Skin of body (tissue), 1 donor: ENCODE measurements at regions not wholly inside any gene's neighbourhood (a gene's known extent, or its start where the extent isn't known, plus 50 kb on each side); places are given as distances from the start of the nearest gene placed in this dataset.

Source experiments
- DNase-seq: peaks from one replicate; lab custom pipeline; 2025; lab: John Stamatoyannopoulos, UW

- DNase-seq = no peak
These were observed 282.1 kb downstream of the TPBG start for GRCh38 chr6:82645536-82646230.

DNA sequence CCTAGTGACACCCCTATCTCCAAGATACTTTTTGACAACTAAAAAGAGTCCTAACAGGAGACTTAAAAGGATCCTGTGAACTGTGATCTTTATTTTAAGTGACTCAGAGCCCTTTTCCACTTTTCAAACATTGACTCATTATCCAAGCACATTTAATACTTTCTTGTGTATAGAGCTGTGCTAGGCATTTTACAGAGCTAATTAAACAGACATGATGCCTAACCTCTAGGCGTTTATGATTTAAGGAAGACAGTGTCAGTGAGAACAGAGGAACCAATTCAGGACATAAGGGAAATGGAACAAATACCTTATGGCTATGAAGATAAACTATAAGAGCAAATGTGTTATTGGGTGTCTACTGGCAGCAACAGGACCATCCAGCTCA lies 282.6 kb downstream of the TPBG start:
- no peak for DNase-seq

DNA sequence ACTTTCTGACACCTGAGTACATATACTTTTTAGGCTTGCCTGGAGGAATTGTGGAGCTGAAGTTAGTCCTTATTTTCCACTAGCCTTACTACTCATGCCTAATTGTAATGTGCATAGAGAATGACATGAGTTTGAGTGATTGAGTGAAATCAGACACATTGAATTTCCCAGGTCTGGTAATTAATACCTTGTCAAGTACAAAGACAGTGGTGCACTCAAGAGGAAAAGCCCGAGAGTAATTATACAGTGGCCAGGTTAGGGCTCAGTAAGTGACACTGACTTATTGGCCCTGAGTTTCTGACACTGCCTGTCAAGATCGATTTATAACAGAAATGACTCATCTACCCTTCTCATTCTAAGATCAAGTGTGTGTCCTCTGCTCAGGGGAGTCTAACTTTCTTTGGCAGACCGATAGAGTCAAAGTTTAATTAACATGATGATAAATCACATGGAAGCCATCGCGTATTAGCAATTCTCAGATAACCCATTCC lies 288.3 kb downstream of the TPBG start:
- no peak for DNase-seq

DNA sequence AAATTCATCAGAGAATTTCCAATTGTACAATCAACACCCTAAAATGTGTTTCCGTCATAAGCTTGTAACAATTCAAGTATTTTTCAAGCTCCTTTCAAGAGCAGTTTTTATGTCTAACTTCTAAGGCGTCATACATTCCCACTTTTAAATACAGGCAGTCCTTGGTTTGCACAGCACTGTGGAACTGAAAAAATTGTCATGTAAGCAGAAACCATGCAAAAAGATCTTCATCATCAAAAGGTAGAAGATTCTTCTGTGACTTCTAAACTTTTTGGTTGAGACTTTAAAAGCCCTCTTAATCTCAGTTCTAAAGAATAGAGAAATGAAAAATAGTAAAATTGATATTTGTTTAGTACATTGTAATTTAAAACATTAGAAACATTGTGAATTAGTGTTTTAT lies 315.6 kb downstream of the TPBG start:
- DNase-seq = no peak

GRCh38 chr6:82680192-82680591 lies 316.6 kb downstream of the TPBG start:
- DNase-seq = no peak

GRCh38 chr6:82681119-82681714 lies 317.6 kb downstream of the TPBG start:
- DNase-seq = no peak

DNA sequence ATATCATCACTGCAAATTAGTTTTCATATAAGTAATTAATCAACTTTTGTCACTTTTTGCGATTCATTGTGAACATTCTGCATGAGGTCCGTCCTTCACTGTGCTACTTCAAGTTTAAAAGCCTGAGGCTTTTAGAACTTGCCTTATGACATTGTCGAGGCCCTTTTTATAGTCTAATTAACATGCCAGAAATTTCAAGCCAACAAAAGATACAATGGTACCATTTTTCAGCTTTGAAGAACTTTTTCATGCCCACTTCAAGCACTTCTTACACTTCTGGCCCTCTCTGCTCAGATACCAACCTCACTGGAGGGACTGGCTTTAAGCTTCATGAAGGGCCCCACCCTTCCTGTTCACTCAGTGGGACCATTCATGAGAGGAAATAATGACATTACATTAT lies 323.1 kb downstream of the TPBG start:
- no peak for DNase-seq

DNA sequence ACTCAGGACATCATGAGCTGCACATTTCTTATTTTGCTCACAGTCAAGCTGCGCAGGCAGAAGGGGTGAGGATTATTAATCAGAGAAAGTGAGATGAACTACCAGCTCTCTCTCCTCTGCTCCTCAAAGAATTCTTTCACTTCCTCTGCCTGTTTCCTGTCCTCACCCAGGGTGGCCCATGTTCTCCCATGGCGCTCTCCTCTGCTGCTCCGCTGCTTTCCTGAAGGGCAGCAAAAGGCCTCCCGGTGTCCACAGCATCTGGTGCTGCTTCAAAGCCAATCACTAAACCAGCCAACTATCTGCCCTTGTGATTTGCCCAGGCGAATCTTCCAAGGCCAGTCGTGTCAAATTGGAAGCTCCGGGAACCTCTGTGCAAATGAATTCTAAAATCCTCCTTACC lies 324.2 kb downstream of the TPBG start:
- no peak for DNase-seq

DNA sequence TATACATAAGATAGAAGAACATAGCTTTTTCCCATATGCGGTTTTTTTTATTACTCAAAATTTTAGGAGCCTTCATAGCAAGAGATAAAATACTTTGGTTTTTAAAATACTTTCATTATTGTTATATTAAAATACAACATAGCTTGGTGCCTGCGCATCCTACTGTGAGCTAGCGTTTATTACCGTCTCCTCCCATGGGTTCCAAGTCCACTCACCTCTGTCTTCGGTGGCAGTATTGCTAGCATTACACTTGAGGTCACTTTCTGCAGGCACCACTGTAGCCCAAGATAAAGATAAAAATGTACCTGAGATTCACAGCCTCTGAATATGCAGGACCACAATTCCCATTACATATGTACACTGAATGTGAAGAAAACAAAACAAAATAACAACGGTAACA lies 326.7 kb downstream of the TPBG start:
- DNase-seq = no peak

DNA sequence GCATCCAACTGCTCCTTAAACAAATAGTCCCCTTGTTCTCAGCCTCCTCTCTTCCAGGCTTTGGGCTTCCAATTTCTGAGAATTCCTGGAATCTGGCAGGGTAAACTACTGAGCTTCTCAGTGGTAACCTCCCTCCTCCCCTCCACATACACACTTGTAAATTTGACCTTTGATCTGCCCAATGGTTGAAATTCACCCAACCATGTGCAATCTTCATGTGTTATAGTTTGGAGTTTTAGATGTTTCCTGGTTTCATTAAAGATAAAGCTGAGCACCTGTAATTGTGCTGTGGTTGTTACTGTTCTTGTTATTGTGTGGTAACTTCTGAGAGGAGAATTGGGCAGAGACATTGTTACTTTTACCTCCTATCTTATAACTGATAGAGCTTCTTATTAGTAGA lies 328.4 kb downstream of the TPBG start:
- DNase-seq = no peak

GRCh38 chr6:82693094-82693493 lies 329.5 kb downstream of the TPBG start:
- DNase-seq = no peak

GRCh38 chr6:82701341-82701740 lies 337.7 kb downstream of the TPBG start:
- no peak for DNase-seq

DNA sequence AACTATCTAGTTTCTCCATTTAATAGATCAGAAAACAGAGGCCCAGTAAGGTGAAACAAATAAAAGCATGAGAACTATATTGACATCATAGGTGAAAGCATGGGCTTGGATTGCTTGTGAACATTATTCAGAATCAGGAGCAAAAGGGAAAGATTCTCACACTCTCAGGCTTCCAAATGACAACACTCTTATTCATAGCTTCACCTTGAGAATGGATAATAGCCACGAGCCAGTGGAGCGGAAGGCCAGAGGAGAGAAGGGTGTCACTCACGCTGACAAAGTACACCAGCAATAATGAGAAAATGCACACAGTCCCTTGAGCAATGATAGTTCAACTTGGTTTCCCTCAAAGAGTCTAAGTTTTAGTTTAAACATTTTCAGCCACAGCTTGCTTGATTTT lies 339.0 kb downstream of the TPBG start:
- no peak for DNase-seq

GRCh38 chr6:82703230-82703629 lies 339.6 kb downstream of the TPBG start:
- no peak for DNase-seq

DNA sequence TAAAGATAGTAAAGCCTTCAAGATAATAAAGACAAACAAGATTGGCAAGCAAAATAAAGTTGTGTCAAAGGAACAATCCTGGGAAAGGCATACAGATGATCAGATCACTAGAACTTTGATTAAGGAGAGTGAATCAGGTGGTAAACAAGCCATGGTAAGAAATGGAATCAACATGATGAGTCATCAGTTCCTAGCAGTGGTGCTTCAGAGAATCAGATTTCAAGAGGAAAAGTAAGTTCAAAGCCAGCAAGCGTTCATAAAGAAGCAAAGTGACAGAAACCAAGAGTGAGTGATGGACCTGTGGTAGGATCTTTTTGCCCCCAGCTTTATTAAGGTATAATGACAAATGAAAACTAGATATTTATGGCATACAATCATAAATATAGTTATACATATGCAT lies 340.4 kb downstream of the TPBG start:
- no peak for DNase-seq

- no peak for DNase-seq
These were observed 342.0 kb downstream of the TPBG start for GRCh38 chr6:82705579-82705978.

GRCh38 chr6:82711105-82711827 lies 347.6 kb downstream of the TPBG start:
- DNase-seq = no peak

DNA sequence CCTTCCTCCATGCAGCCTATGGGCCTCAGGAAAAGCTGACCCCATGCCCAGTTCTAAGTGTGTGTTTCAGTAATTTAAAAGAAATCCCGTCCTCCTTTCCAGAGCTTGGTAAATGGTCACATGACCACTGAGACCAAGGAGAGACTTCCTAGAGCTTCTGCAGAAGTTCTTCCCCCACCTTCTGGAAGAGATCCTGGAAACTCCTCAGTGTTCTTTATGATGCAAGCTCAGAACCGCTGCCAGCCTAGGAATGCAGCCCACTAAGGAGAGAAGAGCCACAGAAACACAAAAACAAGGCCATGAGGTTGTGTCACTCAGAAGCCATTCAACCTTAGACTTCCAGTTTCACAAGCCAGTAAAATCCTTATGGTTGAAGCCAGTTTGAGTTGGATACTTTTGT lies 348.4 kb downstream of the TPBG start:
- DNase-seq = no peak

GRCh38 chr6:82712389-82712788 lies 348.8 kb downstream of the TPBG start:
- no peak for DNase-seq

- no peak for DNase-seq
These were observed 349.2 kb downstream of the TPBG start for GRCh38 chr6:82712826-82713225.

- DNase-seq = no peak
These were observed 344.6 kb downstream of the UBE3D start for GRCh38 chr6:82720992-82721391.

GRCh38 chr6:82735790-82736189 lies 329.9 kb downstream of the UBE3D start:
- no peak for DNase-seq

- DNase-seq = no peak
These were observed 327.7 kb downstream of the UBE3D start for GRCh38 chr6:82737965-82738364.
